ENCODE measurements at regions not wholly inside any gene's neighbourhood (a gene's known extent, or its start where the extent isn't known, plus 50 kb on each side); places are given as distances from the start of the nearest gene placed in this dataset.

DNA sequence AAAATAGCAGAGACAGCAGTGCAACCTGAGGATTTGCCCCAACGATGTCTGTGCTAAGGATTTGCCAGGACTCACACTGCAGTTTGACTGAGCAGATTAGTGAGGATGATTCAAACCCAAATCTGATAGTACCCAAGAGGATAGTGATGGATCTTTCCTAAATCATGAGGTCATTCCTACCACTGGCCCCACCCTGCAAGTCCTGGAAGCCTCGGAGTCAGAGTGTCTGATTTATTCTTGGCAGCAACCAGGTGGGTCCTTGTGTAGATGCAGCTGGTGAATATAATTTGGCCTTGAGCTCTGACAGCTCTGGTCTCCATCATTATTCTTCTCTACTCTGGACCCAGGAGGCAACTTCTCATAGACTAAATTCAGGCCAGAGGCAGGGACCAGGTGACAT is 179.3 kb upstream of the RAG2 start:
- Mint-ChIP-seq H3K9me3 (ENCODE audit: unreplicated experiment) (no peaks in the 10 kb centered on the region), H3K27me3 (ENCODE audit: unreplicated experiment) (peaks cover 11% of the 10 kb centered on the region), H3K4me3 (ENCODE audit: unreplicated experiment) (no peak overlapping the region), H3K4me1 (ENCODE audit: unreplicated experiment) (no peaks in the 10 kb centered on the region), H3K36me3 (ENCODE audit: unreplicated experiment) (no peaks in the 10 kb centered on the region), H3K27ac (ENCODE audit: unreplicated experiment) (no peak overlapping the region)
- DNase-seq (ENCODE audit: extremely low spot score, unreplicated experiment): no peak
- TF ChIP-seq CTCF (IDR thresholded peaks at IDR 0.05): no peak

DNA sequence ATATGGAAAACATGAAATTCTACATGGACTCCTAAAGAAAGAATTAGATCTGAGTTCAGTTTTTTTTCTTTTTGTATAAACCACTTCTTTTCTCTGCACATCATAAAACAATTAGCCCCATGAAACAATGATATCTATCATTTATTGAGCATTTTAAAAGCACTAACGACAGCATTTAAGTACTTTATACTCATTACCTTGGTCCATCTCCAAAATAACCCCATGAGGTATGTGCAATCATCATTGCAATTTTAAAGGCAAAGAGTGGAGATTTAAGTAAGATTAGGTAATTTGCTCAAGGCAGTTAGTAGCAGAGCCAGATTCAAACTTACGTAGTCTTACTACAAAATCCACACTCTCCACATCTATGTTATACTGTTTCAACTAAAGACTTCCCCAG is 177.7 kb upstream of the RAG2 start:
- H3K4me1 Mint-ChIP-seq (ENCODE audit: unreplicated experiment): no peaks in the 10 kb centered on the region
- H3K36me3 Mint-ChIP-seq (ENCODE audit: unreplicated experiment): no peaks in the 10 kb centered on the region
- no peak overlapping the region for H3K27ac Mint-ChIP-seq (ENCODE audit: unreplicated experiment)
- no peaks in the 10 kb centered on the region for H3K9me3 Mint-ChIP-seq (ENCODE audit: unreplicated experiment)
- peaks cover 9% of the 10 kb centered on the region for H3K27me3 Mint-ChIP-seq (ENCODE audit: unreplicated experiment)
- TF ChIP-seq CTCF (IDR thresholded peaks at IDR 0.05): no peak
- H3K4me3 Mint-ChIP-seq (ENCODE audit: unreplicated experiment): no peak overlapping the region
- DNase-seq (ENCODE audit: extremely low spot score, unreplicated experiment): no peak

DNA sequence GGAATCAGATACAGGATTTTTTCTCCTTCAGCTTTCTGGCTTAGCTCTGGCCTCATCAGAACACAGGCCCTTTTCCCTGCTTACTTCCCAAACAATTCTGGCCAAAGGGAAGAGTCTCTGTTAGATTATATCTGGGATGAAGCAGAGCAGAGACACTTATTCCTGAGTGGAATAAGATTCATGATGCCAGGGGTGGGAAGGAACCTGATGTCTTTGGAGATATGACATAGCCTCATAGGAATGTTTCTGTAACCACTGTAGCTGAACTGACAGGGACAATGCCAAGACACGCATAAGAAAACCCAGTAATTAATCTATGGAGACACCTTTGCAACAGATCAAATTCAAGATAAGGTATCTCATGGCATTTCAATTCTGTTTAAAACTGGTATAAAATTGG is 177.1 kb upstream of the RAG2 start:
- Mint-ChIP-seq H3K36me3 (ENCODE audit: unreplicated experiment) (no peaks in the 10 kb centered on the region), H3K27ac (ENCODE audit: unreplicated experiment) (no peak overlapping the region), H3K27me3 (ENCODE audit: unreplicated experiment) (peaks cover 9% of the 10 kb centered on the region), H3K4me3 (ENCODE audit: unreplicated experiment) (no peak overlapping the region), H3K9me3 (ENCODE audit: unreplicated experiment) (no peaks in the 10 kb centered on the region), H3K4me1 (ENCODE audit: unreplicated experiment) (no peaks in the 10 kb centered on the region)
- DNase-seq (ENCODE audit: extremely low spot score, unreplicated experiment): no peak
- TF ChIP-seq CTCF (IDR thresholded peaks at IDR 0.05): no peak

- Mint-ChIP-seq H3K9me3 (ENCODE audit: unreplicated experiment) (no peaks in the 10 kb centered on the region), H3K27me3 (ENCODE audit: unreplicated experiment) (peaks cover 9% of the 10 kb centered on the region), H3K36me3 (ENCODE audit: unreplicated experiment) (no peaks in the 10 kb centered on the region), H3K4me3 (ENCODE audit: unreplicated experiment) (no peak overlapping the region), H3K4me1 (ENCODE audit: unreplicated experiment) (no peaks in the 10 kb centered on the region), H3K27ac (ENCODE audit: unreplicated experiment) (no peak overlapping the region)
- no peak for TF ChIP-seq CTCF (IDR thresholded peaks at IDR 0.05)
- no peak for DNase-seq (ENCODE audit: extremely low spot score, unreplicated experiment)
These were observed 176.6 kb upstream of the RAG2 start for GRCh38 chr11:36774603-36775002.

DNA sequence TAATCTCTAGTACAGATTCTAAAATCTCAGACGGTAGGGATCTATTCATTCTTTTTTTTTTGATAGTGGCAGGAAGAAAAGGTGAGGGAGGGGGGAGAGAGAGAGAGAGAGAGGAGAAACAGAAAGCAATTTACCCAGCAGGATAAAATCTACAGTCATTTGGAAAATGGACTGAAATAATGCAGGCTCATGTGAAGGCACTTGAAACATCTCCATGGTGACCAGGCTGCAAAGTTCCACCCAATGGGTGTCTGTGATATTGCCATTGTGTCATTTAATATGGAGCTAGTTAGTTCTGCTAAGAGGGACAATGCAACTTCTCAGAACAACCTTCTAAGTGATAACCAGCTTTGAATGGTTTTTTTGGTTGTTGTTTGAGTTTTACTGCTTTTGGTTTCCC is 165.2 kb upstream of the RAG2 start:
- no peak overlapping the region for H3K27ac Mint-ChIP-seq (ENCODE audit: unreplicated experiment)
- TF ChIP-seq CTCF (IDR thresholded peaks at IDR 0.05): no peak
- H3K36me3 Mint-ChIP-seq (ENCODE audit: unreplicated experiment): no peaks in the 10 kb centered on the region
- H3K4me3 Mint-ChIP-seq (ENCODE audit: unreplicated experiment): no peak overlapping the region
- no peaks in the 10 kb centered on the region for H3K4me1 Mint-ChIP-seq (ENCODE audit: unreplicated experiment)
- no peak for DNase-seq (ENCODE audit: extremely low spot score, unreplicated experiment)
- H3K9me3 Mint-ChIP-seq (ENCODE audit: unreplicated experiment): no peaks in the 10 kb centered on the region
- peaks cover 4% of the 10 kb centered on the region for H3K27me3 Mint-ChIP-seq (ENCODE audit: unreplicated experiment)

Measured in osteocyte (in vitro differentiated cells).